BJ (cell line): ENCODE measurements at regions not wholly inside any gene's neighbourhood (a gene's known extent, or its start where the extent isn't known, plus 50 kb on each side); places are given as distances from the start of the nearest gene placed in this dataset.

ENCODE experiments used
- CTCF ChIA-PET: fragments of 350-600 bp; formaldehyde crosslinking; extraction: SDS; loops from one replicate; lab custom pipeline; 2021; ENCODE audit warnings: antibody characterized with exemption, inconsistent platforms; lab: Yijun Ruan, JAX
- POLR2A ChIA-PET: fragments of 300-600 bp; sonication (Branson Sonifier 250); formaldehyde crosslinking; extraction: SDS; loops from one replicate; lab custom pipeline; 2021; ENCODE audit warnings: antibody characterized with exemption; lab: Charles Lee
- DNase-seq: peaks from one replicate; pipeline ENCODE4 v3.0.0-alpha.2; 2011; ENCODE audit warnings: low read depth
- H3K27me3 ChIP-seq: 2 replicates; pipeline ENCODE4 v1.6.0; 2011; ENCODE audit warnings: low read length; ENCODE audit not compliant: control insufficient read depth, insufficient read depth
- H3K36me3 ChIP-seq: 2 replicates; pipeline ENCODE4 v1.5.1; 2011; ENCODE audit warnings: low read length; ENCODE audit not compliant: control insufficient read depth, insufficient read depth
- H3K4me3 ChIP-seq: 2 replicates; pipeline ENCODE4 v1.5.1; 2011; ENCODE audit warnings: low read depth, mild to moderate bottlenecking, control low read depth, low read length
- TF ChIP-seq, protein P1 (sequence below): IDR thresholded peaks from 2 replicates; pipeline ENCODE4 v1.5.1; 2011; ENCODE audit warnings: low read depth, mild to moderate bottlenecking, control low read depth, inconsistent platforms, low read length, moderate library complexity; ENCODE audit not compliant: insufficient read depth

DNA sequence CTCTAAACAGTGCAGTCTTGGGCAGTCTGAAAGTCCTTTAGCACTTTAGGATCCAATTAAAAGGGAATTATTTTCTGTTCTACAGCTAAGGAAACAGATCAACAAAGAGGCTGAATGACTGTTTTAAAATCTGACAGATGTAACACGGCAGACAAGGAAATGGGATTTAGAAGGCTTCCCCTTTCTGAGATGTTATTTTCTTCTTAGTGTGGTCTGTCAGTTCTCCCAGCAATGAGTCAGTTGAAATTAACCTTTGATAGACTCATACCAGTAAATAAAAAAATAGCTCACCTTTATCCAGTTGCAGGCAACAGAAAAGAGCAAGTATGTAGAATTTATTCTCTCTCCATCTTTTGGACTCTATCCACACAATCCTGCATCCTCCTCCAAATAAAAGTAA lies 98.1 kb downstream of the NEDD1 start:
- no peaks in the 10 kb centered on the region for H3K27me3 ChIP-seq
- ChIA-PET POLR2A (no interaction called here), CTCF (interaction anchor here (3.2 kb wide), 1 partner anchor 18 kb away, joined by 9 read pairs; no protein-coding TSS in a partner anchor)
- no peak overlapping the region for H3K4me3 ChIP-seq
- no peak for DNase-seq
- TF ChIP-seq, protein P1, sequence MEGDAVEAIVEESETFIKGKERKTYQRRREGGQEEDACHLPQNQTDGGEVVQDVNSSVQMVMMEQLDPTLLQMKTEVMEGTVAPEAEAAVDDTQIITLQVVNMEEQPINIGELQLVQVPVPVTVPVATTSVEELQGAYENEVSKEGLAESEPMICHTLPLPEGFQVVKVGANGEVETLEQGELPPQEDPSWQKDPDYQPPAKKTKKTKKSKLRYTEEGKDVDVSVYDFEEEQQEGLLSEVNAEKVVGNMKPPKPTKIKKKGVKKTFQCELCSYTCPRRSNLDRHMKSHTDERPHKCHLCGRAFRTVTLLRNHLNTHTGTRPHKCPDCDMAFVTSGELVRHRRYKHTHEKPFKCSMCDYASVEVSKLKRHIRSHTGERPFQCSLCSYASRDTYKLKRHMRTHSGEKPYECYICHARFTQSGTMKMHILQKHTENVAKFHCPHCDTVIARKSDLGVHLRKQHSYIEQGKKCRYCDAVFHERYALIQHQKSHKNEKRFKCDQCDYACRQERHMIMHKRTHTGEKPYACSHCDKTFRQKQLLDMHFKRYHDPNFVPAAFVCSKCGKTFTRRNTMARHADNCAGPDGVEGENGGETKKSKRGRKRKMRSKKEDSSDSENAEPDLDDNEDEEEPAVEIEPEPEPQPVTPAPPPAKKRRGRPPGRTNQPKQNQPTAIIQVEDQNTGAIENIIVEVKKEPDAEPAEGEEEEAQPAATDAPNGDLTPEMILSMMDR = no peak
- H3K36me3 ChIP-seq = no peaks in the 10 kb centered on the region

DNA sequence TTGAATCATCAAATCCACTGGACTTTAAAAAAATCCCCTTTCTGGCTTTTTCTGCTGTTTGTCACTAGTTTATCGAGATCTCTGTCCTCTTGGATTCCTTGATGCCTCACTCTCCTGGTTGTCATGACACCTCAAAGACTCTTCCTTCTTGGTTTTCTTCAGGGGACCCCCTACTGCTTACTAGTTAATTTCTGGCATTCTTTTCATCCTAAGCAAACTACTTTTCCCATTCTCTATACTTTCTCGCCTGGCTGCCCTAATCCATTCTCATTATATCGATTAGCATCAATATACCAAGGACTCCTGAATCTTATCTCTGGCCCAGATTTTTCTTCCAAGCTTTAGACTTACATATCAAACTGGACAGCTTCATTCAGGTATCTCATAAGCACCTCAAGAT lies 98.6 kb downstream of the NEDD1 start:
- no peaks in the 10 kb centered on the region for H3K36me3 ChIP-seq
- CTCF ChIA-PET = no interaction called here
- no peak for DNase-seq
- TF ChIP-seq, protein P1 = no peak
- H3K4me3 ChIP-seq = no peak overlapping the region
- POLR2A ChIA-PET = no interaction called here
- no peaks in the 10 kb centered on the region for H3K27me3 ChIP-seq

DNA sequence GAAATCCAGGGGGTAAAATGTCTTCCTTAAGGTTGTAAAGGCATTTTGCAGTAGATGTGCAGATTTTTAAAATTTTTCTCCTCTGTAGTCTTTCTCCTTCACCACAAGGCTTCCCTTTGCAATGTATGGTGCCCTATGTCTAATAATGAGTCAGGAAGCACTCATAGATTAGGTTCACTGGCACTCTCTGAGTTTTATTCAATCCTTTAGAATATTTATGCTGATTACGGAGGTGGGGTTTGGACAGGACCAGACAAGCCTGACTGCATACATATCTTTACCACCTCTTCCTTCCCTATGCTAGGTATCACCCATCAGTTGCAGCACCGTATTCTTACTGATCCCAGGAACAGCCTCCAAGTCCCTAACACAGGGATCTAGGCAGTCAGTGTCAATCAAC lies 99.5 kb downstream of the NEDD1 start:
- TF ChIP-seq, protein P1 = no peak
- Histone ChIP-seq H3K36me3 (no peaks in the 10 kb centered on the region), H3K4me3 (no peak overlapping the region), H3K27me3 (no peaks in the 10 kb centered on the region)
- ChIA-PET CTCF (no interaction called here), POLR2A (no interaction called here)
- no peak for DNase-seq

DNA sequence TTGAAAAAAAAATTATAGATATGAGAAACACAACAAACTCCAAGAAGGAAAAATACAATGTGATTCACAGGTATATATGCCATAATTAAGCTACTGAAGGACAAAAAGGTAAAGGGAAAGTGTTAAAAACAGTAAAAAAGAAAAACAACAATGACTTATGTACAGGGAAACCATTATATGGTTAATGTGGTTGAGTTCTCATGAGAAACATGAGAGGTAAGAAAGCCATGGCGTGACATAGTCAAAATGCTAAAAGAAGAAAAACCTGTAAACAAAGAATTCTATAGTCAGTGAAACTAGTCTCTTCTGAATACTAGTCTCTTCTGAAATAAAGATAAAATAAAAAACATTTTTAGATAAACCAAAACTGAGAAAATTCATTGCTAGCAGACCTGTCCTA lies 109.1 kb downstream of the NEDD1 start:
- POLR2A ChIA-PET = no interaction called here
- Histone ChIP-seq H3K27me3 (no peaks in the 10 kb centered on the region), H3K4me3 (no peak overlapping the region), H3K36me3 (no peaks in the 10 kb centered on the region)
- CTCF ChIA-PET = no interaction called here
- DNase-seq = no peak
- TF ChIP-seq, protein P1 = no peak

DNA sequence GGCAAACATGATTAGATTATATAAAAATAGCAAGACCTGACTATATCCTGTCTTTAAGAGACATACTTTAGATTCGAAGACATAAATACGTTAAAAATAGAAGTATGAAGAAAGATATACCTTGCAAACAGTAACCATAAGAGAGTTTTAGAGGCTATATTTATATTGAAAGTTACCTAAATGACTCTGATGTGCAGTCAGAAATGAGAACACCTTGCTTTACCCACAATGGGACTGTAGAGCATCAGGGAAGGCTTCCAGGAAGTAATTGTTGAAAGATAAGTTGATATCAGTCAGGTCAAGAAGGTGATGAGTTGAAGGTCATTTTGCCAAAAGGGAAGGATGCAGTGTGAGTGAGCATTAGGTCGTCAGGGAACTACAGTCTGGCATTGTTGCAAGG lies 110.2 kb downstream of the NEDD1 start:
- TF ChIP-seq, protein P1 = no peak
- Histone ChIP-seq H3K36me3 (no peaks in the 10 kb centered on the region), H3K4me3 (no peak overlapping the region), H3K27me3 (no peaks in the 10 kb centered on the region)
- ChIA-PET POLR2A (no interaction called here), CTCF (no interaction called here)
- no peak for DNase-seq
